HG02970 (cell line): ENCODE measurements at regions not wholly inside any gene's neighbourhood (a gene's known extent, or its start where the extent isn't known, plus 50 kb on each side); places are given as distances from the start of the nearest gene placed in this dataset.

Experiments used
- ATAC-seq: cut with Tn5 transposase; IDR thresholded peaks from one replicate; pipeline ENCODE4 v1.9.1; 2021; ENCODE audit warnings: mild to moderate bottlenecking, moderate library complexity, moderate number of reproducible peaks; ENCODE audit not compliant: unreplicated experiment, low FRiP score

DNA sequence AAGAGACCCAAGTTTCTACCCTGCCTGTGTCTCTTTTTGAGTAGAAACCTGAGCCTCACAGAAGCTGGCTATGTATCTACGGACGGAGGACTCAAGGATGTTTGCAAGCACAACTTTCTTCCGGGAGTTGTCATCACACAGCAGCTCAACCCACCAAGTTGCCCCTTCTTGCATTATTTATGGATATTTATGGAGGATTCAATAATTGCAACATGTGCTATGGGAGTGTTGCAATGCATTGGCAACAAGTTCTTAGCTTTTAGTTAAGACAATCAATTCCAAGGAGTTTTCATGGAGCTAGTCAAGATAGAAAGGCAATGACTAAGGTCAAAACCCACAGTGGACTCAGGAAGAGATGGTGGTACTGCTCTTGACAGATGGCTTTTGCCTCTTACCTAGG is 336.9 kb downstream of the ENC1 start:
- ATAC-seq = no peak

DNA sequence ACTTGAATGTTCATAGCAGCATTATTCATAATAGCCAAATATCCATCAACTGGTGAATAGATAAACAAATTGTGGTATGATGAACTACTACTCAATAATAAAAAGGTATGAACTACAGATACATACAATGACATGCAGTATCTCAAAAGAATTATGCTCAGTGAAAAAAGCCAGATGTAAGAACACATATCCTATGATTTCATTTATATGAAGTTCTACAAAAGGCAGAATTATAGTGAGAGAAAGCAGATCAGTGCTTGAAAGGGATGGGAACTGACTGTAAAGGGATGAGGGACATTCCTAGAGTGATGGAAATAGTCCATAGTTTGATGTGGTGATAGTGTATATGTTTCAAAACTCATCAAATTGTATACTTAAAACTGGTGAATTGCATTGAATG is 339.0 kb downstream of the ENC1 start:
- no peak for ATAC-seq

DNA sequence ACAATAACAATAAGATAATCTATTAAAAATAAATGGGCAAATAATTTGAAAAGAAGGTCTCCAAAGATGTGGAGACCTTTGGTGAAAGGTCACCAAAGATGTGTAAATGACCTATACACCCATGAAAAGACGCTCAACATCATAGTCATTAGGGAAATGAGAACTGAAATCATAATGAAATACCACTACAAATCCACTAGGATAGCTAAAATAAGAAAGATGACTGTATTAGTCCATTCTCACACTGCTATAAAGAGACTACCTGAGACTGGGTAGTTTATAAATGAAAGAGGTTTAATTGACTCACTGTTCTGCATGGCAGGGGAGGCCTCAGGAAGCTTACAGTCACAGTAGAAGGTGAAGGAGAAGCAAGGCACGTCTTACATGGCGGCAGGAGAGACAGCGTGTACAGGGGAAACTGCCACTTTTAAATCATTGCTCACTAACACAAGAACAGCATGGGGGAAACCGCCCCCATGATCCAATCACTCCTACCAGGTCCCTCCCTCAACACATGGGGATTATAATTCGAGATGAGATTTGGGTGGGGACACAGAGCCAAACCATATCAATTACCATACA is 339.6 kb downstream of the ENC1 start:
- ATAC-seq = no peak

- no peak for ATAC-seq
Observed at GRCh38 chr5:74299833-74300232, 340.7 kb downstream of the ENC1 start.

DNA sequence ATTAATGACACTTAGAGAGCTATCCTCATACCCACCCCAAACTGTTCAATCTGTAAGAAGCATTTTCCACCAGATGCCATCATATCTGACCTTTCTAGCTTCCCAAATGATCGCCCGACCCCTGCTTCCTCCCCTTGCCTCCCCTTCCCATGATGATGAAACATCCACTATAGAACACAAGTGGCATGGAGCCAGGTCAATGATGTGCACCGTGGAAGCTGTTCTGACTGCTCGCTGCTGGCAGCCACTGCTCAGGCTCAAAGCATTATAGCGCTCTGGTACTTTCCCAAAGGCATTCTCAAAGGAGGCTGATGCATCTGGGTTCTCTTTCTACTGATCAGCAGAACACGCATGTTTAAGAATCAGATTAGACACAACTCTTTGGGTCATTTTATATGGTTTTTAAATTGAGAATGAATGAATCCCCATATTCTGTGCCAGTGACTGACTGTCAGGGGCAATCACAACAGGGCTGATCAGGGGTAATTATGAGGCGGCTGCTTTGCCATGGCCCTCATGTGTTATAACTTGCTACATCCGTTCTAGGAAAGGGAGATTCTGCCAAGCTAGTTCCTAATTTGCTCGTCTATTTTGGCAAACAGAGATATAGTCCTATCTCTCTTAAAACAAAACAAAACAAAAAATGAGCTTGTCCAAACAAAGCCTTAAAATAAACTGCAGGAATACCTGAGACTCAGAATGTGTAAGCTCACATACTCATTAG is 343.7 kb downstream of the ENC1 start:
- no peak for ATAC-seq

DNA sequence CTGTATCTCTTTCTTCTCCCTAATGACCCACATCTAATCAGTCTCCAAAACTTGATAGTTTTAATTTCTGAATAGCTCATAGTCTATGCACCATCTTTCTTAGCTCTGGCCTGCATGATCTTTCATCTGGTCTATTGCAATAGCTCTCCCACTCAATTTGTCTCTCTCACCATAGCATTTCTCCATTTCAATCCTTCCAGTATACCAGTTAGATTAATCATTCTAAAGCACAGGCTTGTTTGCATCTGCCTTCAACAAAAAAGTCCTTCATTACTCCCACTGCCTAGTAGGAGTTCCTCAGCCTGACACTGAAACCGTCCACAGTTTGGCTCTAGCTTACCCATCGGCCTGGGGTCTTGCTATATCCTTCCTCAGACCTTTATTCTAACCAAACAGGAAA is 344.9 kb downstream of the ENC1 start:
- ATAC-seq = no peak

- ATAC-seq = no peak
Observed at GRCh38 chr5:74295141-74295540, 345.4 kb downstream of the ENC1 start.

DNA sequence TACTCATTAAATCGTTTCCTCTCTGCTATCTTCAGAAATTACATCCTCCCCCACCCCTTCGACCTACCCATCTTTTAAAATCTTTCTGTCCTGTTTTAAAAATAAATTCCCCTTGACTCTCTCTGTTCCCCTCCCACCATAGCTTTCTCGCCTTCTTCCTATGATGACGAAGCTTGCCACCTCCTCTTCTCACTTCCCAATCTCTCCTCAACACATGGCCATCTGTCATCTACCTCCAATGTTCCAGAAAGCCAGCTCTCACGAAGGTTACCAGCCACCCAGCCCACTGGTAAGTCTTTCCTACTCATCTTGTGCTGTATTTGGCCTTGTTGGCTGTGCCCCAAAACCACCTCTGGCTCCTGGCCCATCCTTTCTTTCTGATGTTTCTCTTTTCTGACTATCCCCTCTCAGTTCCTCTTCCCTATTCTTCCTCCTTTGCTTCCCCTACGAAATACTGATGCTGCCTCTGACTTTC is 346.3 kb downstream of the ENC1 start:
- no peak for ATAC-seq

GRCh38 chr5:74293182-74293581 is 347.3 kb downstream of the ENC1 start:
- ATAC-seq = no peak

GRCh38 chr5:74290634-74291241 is 349.8 kb downstream of the ENC1 start:
- no peak for ATAC-seq

DNA sequence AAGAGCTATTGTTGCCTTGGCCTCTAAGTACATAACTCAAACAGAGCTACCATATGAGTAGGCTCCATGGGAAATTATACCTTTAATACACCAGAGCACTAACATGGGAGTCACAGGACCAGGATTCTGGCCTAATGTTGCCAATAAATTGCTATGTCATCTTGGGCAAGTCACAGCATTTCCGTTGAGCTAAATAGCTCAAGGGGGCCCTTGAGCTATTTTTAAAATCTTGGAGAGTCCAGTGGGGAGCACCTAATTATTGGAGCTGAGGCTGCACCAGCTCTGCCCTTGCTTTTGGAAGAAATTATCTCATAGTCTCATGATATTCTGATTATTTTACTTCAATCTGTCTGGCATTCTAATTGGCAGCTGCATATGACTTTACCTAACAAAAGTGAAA is 350.8 kb downstream of the ENC1 start:
- ATAC-seq = no peak

- no peak for ATAC-seq
Observed at GRCh38 chr5:74289238-74289637, 351.3 kb downstream of the ENC1 start.

- ATAC-seq = no peak
Observed at GRCh38 chr5:74288448-74289108, 351.9 kb downstream of the ENC1 start.

DNA sequence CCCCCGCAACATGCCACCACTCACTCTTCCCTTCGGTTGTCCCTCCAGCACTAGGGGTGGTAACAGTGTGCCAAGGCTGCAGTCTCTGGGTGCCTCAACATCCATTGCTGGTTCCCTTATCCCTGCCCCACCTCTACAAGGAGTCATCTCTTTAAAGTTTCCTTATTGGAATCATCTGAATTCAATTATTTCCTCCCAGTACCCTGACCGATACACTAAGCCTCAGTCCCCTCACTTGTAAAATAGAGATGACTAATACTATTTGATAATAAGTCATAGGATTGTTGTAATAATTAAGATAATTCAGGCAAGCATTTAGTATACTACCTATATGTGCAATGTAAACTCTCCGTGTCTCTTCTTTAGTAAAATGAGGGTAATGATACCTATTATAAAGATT is 352.5 kb downstream of the ENC1 start:
- ATAC-seq = no peak

- no peak for ATAC-seq
Observed at GRCh38 chr5:74286734-74287695, 353.5 kb downstream of the ENC1 start.

DNA sequence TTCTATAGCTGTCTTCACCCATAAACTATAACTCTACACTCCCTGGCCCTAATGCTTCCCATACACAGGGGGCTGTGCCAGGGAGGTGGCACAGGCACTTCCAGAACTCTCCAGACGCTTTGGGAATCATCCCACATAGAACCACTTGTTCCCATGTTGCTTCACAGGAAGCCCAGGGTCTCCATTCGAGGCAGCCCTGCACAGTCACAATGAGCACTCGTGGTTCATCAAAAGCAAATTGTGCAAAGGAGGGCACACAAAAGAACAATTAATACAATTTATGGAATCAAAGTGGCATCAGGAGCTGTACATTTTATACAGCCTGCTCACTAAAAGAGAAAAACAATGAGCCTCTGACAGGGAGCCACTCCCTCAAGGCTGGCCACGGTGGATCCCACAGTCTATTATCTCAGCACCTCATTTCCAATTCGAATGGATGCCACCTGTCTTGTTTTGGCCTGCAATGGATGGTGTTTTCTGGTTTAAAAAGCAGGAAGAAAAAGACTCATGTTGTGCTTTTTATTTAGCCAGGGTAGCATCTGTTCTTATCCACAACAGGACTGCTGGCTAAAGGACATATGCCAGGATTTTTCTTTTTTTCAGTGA is 354.8 kb downstream of the ENC1 start:
- ATAC-seq = no peak

DNA sequence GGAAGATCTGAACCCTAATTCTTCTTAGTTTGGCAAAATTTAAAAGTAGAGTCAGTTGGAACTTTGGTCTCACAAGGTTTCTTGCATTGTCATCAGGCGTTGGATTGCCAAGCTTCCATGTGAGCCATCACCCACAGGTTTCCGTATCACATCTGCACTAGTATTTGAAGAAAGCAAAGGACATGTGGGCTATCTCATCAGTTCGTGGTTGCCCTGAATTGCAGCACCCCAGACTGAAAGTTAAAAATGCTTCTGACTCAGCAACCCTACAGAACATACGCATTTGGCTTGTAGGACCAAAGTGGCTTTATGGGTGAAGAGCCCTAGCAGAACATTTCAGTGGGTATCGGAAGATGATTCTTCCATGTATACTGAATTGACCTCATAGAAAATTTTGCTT is 358.0 kb downstream of the ENC1 start:
- ATAC-seq = no peak

DNA sequence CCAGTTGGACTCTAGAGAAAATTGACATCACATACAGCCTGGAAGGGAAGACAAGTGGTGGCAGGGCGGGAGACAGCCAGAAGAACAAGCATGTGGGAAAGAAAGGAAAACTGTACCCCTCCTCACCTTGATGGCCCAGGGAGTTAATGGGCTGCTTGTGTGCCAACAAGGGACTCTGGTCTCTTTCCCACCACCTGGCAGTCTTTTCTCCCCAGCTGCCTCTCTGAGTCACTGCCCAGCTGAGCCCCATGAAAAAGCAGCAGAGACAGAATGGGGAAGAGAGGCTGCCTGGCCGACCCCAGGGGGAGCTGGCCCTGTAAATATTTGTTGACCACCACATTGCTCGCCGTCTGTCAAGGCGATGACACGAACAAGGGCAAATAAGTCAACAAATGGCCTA is 359.4 kb downstream of the ENC1 start:
- no peak for ATAC-seq

DNA sequence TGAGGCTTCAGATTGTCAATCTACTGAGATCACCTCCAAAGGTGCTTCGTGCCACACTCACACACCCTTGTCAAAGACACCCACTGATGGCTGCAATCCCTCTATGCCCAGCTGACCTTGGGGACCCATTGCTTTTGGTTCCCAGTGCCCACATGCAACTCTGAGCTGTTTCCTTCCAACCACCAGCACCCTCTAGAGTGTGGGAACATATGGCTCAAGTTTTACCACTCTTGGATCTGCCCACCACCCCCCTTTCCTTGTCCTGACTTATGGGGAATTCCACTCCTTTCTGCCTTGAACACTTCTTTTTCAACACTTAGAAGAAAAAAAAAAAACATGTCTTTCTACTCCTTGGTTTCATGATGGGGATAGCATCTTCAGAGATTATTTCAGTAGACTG is 360.2 kb downstream of the ENC1 start:
- no peak for ATAC-seq

DNA sequence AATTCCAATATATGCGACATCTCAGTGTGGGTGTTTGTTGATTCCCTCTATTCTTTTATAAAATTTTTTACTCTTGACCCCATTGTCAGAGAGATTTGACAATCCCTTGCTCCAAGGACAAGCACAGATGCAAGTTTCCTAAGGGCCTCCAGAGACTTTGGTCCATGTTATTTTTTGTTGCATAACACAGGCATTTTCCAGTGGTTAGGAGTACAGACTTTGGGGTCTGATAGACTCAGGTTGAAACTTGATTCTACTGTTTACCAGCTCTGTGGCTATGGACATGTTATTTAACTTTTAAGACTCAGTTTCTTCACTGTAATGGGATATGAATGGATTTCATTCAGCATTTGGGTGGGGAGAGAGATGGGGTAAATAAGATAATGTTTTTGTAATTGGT is 361.3 kb downstream of the ENC1 start:
- ATAC-seq = no peak
